ENCODE measurements at regions not wholly inside any gene's neighbourhood (a gene's known extent, or its start where the extent isn't known, plus 50 kb on each side); places are given as distances from the start of the nearest gene placed in this dataset.

GRCh38 chr2:11097854-11098387 lies 57.3 kb upstream of the SLC66A3 start:
- TF ChIP-seq CTCF (conservative IDR thresholded peaks at IDR 0.05) (no peak), EZH2 (IDR thresholded peaks at IDR 0.05; ENCODE audit: low read depth) (no peak)
